Body of pancreas (tissue), 4 donors: ENCODE measurements at regions not wholly inside any gene's neighbourhood (a gene's known extent, or its start where the extent isn't known, plus 50 kb on each side); places are given as distances from the start of the nearest gene placed in this dataset.

Experiments used
- CTCF ChIP-seq, 7 experiments: fragments of 450-650 bp in 4 of 7; fragments of 200-600 bp in 3 of 7; sonication (generic) in 3 of 7; IDR thresholded peaks; one replicate each; pipeline ENCODE4 v1.5.1; 2016 to 2019; ENCODE audit warnings: antibody characterized with exemption in 7 of 7
- POLR2A ChIP-seq, 3 donors: fragments of 450-650 bp; IDR thresholded peaks; one replicate each; pipeline ENCODE4 v1.6.1; 2016; ENCODE audit warnings: antibody characterized with exemption in 3 of 3, mild to moderate bottlenecking in 2 of 3

GRCh38 chr22:48376428-48376827 lies 1451.2 kb downstream of the BRD1 start:
- no peak for TF ChIP-seq POLR2A (IDR thresholded peaks at IDR 0.05)
- TF ChIP-seq CTCF (IDR thresholded peaks at IDR 0.05) = no peak
